Liver (tissue), 8 donors: ENCODE measurements at regions not wholly inside any gene's neighbourhood (a gene's known extent, or its start where the extent isn't known, plus 50 kb on each side); places are given as distances from the start of the nearest gene placed in this dataset.

Source experiments
- DNase-seq: peaks from one replicate; pipeline ENCODE4 v3.0.0-alpha.2; 2017; ENCODE audit warnings: low spot score
- H3K27ac ChIP-seq, 2 donors: one replicate each; pipeline ENCODE4 v1.7.0; 2013; ENCODE audit warnings: inconsistent platforms in 2 of 2, low read length in 2 of 2, control low read depth in 1 of 2, low read depth in 1 of 2, mild to moderate bottlenecking in 1 of 2
- H3K27me3 ChIP-seq, 4 donors: one replicate each; pipeline versions ENCODE4 v1.6.1 to v1.7.0; 2013; ENCODE audit warnings: low read length in 3 of 4, inconsistent platforms in 1 of 4, mild to moderate bottlenecking in 1 of 4, moderate library complexity in 1 of 4; ENCODE audit not compliant: control insufficient read depth in 4 of 4, insufficient read depth in 4 of 4
- H3K36me3 ChIP-seq, 4 donors: one replicate each; pipeline versions ENCODE4 v1.6.1 to v1.7.0; 2013; ENCODE audit warnings: low read length in 3 of 4, mild to moderate bottlenecking in 3 of 4, low read depth in 1 of 4, moderate library complexity in 1 of 4; ENCODE audit not compliant: control insufficient read depth in 4 of 4, insufficient read depth in 3 of 4
- H3K4me1 ChIP-seq, 4 donors: one replicate each; pipeline versions ENCODE4 v1.6.1 to v1.7.0; 2013; ENCODE audit warnings: low read length in 3 of 4, mild to moderate bottlenecking in 3 of 4, moderate library complexity in 1 of 4; ENCODE audit not compliant: control insufficient read depth in 4 of 4, insufficient read depth in 4 of 4
- H3K4me3 ChIP-seq, 3 donors: one replicate each; pipeline versions ENCODE4 v1.6.1 to v1.7.0; 2013; ENCODE audit warnings: low read length in 3 of 3, control low read depth in 1 of 3, low read depth in 1 of 3, mild to moderate bottlenecking in 1 of 3
- H3K9ac ChIP-seq, 2 donors: one replicate each; pipeline ENCODE4 v1.7.0; 2013; ENCODE audit warnings: low read length in 2 of 2, mild to moderate bottlenecking in 2 of 2, moderate library complexity in 2 of 2, control low read depth in 1 of 2, low read depth in 1 of 2
- H3K9me3 ChIP-seq, 4 donors: one replicate each; pipeline versions ENCODE4 v1.6.1 to v1.7.0; 2013; ENCODE audit warnings: low read length in 3 of 4; ENCODE audit not compliant: control insufficient read depth in 4 of 4
- ATF3 ChIP-seq: IDR thresholded peaks from 2 replicates; pipeline ENCODE4 v1.6.1; 2016; ENCODE audit warnings: antibody characterized with exemption
- CTCF ChIP-seq: fragments of 150-350 bp; IDR thresholded peaks from 2 replicates; pipeline ENCODE4 v1.5.1; 2017; ENCODE audit warnings: improper control_type of control experiment, low read depth, low read length; ENCODE audit not compliant: missing input control
- FOXA1 ChIP-seq: IDR thresholded peaks from 2 replicates; pipeline ENCODE4 v1.6.1; 2016; ENCODE audit warnings: antibody characterized with exemption
- FOXA2 ChIP-seq: IDR thresholded peaks from 2 replicates; pipeline ENCODE4 v1.6.1; 2016; ENCODE audit warnings: antibody characterized with exemption
- GABPA ChIP-seq, 2 donors: IDR thresholded peaks in 1 of 2; conservative IDR thresholded peaks in 1 of 2; 2 replicates each; pipeline ENCODE4 v1.6.1; 2016; ENCODE audit warnings: antibody characterized with exemption in 2 of 2, mild to moderate bottlenecking in 1 of 2, moderate library complexity in 1 of 2
- HNF4A ChIP-seq, 2 donors: conservative IDR thresholded peaks; 2 replicates each; pipeline ENCODE4 v1.6.1; 2016; ENCODE audit warnings: antibody characterized with exemption in 2 of 2, mild to moderate bottlenecking in 2 of 2
- HNF4G ChIP-seq: IDR thresholded peaks from 2 replicates; pipeline ENCODE4 v1.6.1; 2016; ENCODE audit warnings: antibody characterized with exemption
- JUND ChIP-seq, 2 donors: IDR thresholded peaks; 2 replicates each; pipeline ENCODE4 v1.6.1; 2016; ENCODE audit warnings: antibody characterized with exemption in 2 of 2
- MAX ChIP-seq: IDR thresholded peaks from 2 replicates; pipeline ENCODE4 v1.6.1; 2016; ENCODE audit warnings: antibody characterized with exemption
- NR2F2 ChIP-seq: IDR thresholded peaks from 2 replicates; pipeline ENCODE4 v1.6.1; 2016; ENCODE audit warnings: antibody characterized with exemption
- RAD21 ChIP-seq, 2 donors: IDR thresholded peaks; 2 replicates each; pipeline ENCODE4 v1.6.1; 2016; ENCODE audit warnings: antibody characterized with exemption in 2 of 2, mild to moderate bottlenecking in 2 of 2
- REST ChIP-seq: IDR thresholded peaks from 2 replicates; pipeline ENCODE4 v1.6.1; 2016; ENCODE audit warnings: antibody characterized with exemption, mild to moderate bottlenecking
- RXRA ChIP-seq, 2 donors: IDR thresholded peaks; 2 replicates each; pipeline ENCODE4 v1.6.1; 2017 to 2018; ENCODE audit warnings: antibody characterized with exemption in 2 of 2, mild to moderate bottlenecking in 1 of 2
- SP1 ChIP-seq: IDR thresholded peaks from 2 replicates; pipeline ENCODE4 v1.6.1; 2018; ENCODE audit warnings: antibody characterized with exemption, mild to moderate bottlenecking
- TAF1 ChIP-seq: conservative IDR thresholded peaks from 2 replicates; pipeline ENCODE4 v1.6.1; 2016; ENCODE audit warnings: antibody characterized with exemption, mild to moderate bottlenecking
- YY1 ChIP-seq: IDR thresholded peaks from 2 replicates; pipeline ENCODE4 v1.6.1; 2016; ENCODE audit warnings: antibody characterized with exemption, mild to moderate bottlenecking
- ZBTB33 ChIP-seq: IDR thresholded peaks from 2 replicates; pipeline ENCODE4 v1.6.1; 2016; ENCODE audit warnings: antibody characterized with exemption
- WGBS: extraction: QIAGEN DNeasy Blood & Tissue Kit; methylation state at CpG from one replicate; pipeline ENCODE4 v1.1.7; 2013; 5-methylcytosine and 5-hydroxymethylcytosine counted together
- donor health status: healthy.
- donor health status: healthy.
- donor health status: healthy.
- donor health status: healthy.
- donor health status: healthy.

GRCh38 chr2:6749962-6750361, 115.7 kb downstream of the CMPK2 start:
- DNase-seq: no peak
- TF ChIP-seq GABPA (IDR thresholded peaks at IDR 0.05 in 1 of 2, conservative IDR thresholded peaks at IDR 0.05 in 1 of 2) (no peak), NR2F2 (no peak), JUND (IDR thresholded peaks at IDR 0.05) (no peak), MAX (no peak), HNF4A (conservative IDR thresholded peaks at IDR 0.05) (no peak), FOXA1 (no peak), HNF4G (no peak), CTCF (no peak), FOXA2 (no peak), REST (no peak), RAD21 (IDR thresholded peaks at IDR 0.05) (no peak), ATF3 (no peak), ZBTB33 (no peak), SP1 (no peak), TAF1 (no peak), RXRA (IDR thresholded peaks at IDR 0.05) (no peak), YY1 (no peak)
- H3K27me3 ChIP-seq: peaks cover 0 to 4% (median 0%) of the 10 kb centered on the region in 4 donors
- no peak overlapping the region for H3K4me3 ChIP-seq
- no peak overlapping the region for H3K27ac ChIP-seq
- no peak overlapping the region for H3K9ac ChIP-seq
- no peaks in the 10 kb centered on the region for H3K36me3 ChIP-seq
- H3K4me1 ChIP-seq: peaks cover 0 to 2% (median 0%) of the 10 kb centered on the region in 4 donors
- WGBS: 53% methylated on average over 2 of the region's 2 CpGs
- H3K9me3 ChIP-seq: no peaks in the 10 kb centered on the region
